ENCODE measurements at regions not wholly inside any gene's neighbourhood (a gene's known extent, or its start where the extent isn't known, plus 50 kb on each side); places are given as distances from the start of the nearest gene placed in this dataset.

DNA sequence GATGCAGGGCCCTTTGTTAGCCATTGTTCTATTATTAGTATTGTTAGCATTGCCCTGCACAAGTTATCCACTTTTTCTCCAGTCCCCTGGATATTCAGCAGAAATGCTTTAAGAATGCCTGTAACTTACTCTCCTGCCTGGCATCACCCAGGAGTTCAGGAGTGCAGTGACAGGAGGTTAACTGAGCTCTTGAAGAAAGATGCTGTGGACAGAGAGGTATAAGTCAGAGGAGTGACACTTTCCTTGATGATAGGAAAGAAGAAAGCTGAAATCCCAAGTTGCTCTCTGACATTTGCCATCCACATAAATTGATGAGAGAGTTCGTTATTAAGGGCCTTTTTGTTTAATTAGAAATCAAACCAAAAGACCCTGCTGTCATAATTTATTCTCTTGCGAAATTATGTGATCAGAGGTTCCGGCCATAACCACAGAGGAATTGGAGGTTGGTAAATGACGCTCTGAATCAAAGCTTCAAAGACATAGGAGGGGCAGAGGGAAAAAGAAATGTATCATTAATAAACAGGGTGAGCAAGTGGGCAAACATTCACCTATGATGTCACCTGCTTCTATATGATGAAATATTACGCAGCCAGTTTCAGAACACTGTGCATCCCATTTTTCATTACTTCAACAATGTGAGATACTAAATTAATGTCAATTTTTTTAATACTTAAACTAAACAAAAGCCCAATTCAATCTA, 230.2 kb upstream of the JADE1 start:
- no peaks in the 10 kb centered on the region for H3K36me3 ChIP-seq (ENCODE audit: control insufficient read depth, insufficient read depth, low read length)
- TF ChIP-seq, protein P1, sequence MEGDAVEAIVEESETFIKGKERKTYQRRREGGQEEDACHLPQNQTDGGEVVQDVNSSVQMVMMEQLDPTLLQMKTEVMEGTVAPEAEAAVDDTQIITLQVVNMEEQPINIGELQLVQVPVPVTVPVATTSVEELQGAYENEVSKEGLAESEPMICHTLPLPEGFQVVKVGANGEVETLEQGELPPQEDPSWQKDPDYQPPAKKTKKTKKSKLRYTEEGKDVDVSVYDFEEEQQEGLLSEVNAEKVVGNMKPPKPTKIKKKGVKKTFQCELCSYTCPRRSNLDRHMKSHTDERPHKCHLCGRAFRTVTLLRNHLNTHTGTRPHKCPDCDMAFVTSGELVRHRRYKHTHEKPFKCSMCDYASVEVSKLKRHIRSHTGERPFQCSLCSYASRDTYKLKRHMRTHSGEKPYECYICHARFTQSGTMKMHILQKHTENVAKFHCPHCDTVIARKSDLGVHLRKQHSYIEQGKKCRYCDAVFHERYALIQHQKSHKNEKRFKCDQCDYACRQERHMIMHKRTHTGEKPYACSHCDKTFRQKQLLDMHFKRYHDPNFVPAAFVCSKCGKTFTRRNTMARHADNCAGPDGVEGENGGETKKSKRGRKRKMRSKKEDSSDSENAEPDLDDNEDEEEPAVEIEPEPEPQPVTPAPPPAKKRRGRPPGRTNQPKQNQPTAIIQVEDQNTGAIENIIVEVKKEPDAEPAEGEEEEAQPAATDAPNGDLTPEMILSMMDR (IDR thresholded peaks at IDR 0.05; ENCODE audit: insufficient read depth, low read length, severe bottlenecking), result no peak
- FAIRE-seq, result no peak
- peak; percentile 15 for DNase-seq (ENCODE audit: low read depth)
- H3K4me3 ChIP-seq (ENCODE audit: low read depth, low read length), result no peak overlapping the region
- H3K27me3 ChIP-seq (ENCODE audit: control insufficient read depth, insufficient read depth, low read length), result no peaks in the 10 kb centered on the region

DNA sequence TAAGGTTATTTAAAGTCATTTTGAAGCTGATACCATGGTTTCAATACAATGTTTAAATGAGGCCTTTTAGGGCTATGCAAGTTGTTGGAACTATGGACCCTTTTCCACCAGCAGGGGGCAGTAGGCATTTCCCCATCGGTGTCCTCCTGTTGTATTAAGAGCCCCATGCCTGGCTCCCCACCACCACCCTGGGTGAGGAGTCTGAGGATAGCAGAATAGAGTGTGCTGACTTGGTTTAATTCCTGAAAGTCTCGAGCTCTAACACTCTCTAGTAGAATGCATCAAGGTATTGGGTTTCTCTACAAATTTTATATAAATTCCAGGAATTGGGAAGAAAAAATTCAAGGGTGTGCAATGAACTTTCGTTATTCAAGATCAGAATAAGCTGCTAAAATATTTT, 234.8 kb upstream of the JADE1 start:
- Histone ChIP-seq H3K27me3 (ENCODE audit: control insufficient read depth, insufficient read depth, low read length) (no peaks in the 10 kb centered on the region), H3K36me3 (ENCODE audit: control insufficient read depth, insufficient read depth, low read length) (no peaks in the 10 kb centered on the region), H3K4me3 (ENCODE audit: low read depth, low read length) (no peak overlapping the region)
- TF ChIP-seq, protein P1 (IDR thresholded peaks at IDR 0.05; ENCODE audit: insufficient read depth, low read length, severe bottlenecking), result peak; percentile 79
- FAIRE-seq (no peak), DNase-seq (ENCODE audit: low read depth) (peak; percentile 69)

DNA sequence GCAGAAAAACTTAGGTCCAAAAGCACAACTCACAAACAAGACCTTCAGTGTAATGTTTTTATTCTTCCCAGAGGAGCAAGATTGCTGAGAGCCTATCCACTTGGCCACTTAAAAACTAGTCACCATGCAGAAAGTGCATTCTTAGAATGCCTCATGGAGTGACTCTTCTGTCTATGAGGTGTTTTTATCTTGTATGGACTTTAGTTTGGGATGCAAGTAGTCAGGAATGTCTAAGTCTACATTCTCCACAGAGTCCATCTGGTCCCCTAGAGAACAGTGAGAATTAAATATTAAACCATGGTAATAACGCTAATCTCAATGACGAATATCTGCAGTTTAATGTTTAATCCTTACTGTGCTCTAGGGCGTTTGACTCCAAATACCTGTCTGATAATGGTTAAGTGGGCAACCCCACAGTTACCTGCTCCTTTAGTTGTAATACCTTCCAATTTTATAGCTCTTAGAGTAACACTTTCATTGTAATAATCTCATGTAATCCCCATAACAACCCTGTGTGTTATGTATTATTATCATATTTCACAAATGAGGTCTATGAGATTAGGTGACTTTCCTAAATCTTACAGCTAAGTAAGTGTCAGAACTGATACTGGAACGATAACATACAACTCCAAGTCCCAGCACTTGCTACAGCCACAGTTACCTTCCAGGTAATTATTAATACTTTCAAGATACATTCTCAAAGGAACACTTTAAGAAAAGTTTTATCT, 235.6 kb upstream of the JADE1 start:
- TF ChIP-seq, protein P1 (IDR thresholded peaks at IDR 0.05; ENCODE audit: insufficient read depth, low read length, severe bottlenecking), result no peak
- FAIRE-seq (no peak), DNase-seq (ENCODE audit: low read depth) (peak; percentile 31)
- no peaks in the 10 kb centered on the region for H3K36me3 ChIP-seq (ENCODE audit: control insufficient read depth, insufficient read depth, low read length)
- H3K4me3 ChIP-seq (ENCODE audit: low read depth, low read length), result no peak overlapping the region
- no peaks in the 10 kb centered on the region for H3K27me3 ChIP-seq (ENCODE audit: control insufficient read depth, insufficient read depth, low read length)

DNA sequence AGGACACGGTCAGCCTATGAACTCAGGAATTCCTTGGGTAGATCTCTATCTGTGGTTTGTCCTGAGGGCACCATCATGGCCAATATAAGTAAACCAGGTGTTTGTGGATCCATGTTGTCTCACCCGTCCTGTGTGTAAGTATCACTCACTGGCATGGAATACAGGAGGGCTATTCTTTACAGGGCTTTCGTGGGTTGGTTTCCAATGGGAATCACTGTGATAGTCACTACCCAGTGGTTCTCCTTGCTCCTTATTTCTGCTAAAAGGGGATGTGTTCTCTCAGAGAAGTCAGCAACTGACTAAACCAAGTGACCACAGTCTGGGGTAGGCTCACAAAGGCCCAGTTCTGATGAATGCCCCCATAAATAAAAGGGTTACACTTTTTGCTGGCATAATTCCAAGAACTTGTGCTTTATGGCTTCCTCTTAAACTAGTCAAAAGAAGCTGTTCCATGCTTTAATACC, 236.7 kb upstream of the JADE1 start:
- FAIRE-seq (no peak), DNase-seq (ENCODE audit: low read depth) (no peak)
- Histone ChIP-seq H3K4me3 (ENCODE audit: low read depth, low read length) (no peak overlapping the region), H3K36me3 (ENCODE audit: control insufficient read depth, insufficient read depth, low read length) (no peaks in the 10 kb centered on the region), H3K27me3 (ENCODE audit: control insufficient read depth, insufficient read depth, low read length) (no peaks in the 10 kb centered on the region)
- TF ChIP-seq, protein P1 (IDR thresholded peaks at IDR 0.05; ENCODE audit: insufficient read depth, low read length, severe bottlenecking), result no peak

DNA sequence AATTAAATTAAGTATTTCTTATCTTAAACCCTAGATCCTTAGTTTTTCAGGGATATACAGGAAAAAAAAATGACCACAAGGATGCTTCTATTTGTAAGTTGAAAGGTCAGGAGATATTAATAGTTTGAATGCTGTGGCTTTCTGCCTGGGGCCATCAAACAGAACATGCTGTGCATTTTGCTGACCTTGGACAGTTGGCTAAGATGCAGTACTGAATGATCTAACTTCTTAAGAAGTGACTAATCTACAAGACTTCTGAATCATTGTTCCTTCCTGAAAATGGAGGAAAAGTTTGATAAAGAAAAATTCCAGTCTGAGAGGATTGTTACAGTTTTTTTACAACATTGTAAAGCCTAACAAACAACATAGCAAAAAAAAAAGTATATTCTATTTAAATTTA, 237.8 kb upstream of the JADE1 start:
- no peaks in the 10 kb centered on the region for H3K36me3 ChIP-seq (ENCODE audit: control insufficient read depth, insufficient read depth, low read length)
- no peaks in the 10 kb centered on the region for H3K27me3 ChIP-seq (ENCODE audit: control insufficient read depth, insufficient read depth, low read length)
- FAIRE-seq (no peak), DNase-seq (ENCODE audit: low read depth) (peak; percentile 87)
- no peak overlapping the region for H3K4me3 ChIP-seq (ENCODE audit: low read depth, low read length)
- TF ChIP-seq, protein P1 (IDR thresholded peaks at IDR 0.05; ENCODE audit: insufficient read depth, low read length, severe bottlenecking), result no peak

Data from bronchial epithelial cell (primary cell).